Endodermal cell (in vitro differentiated cells): ENCODE measurements at regions not wholly inside any gene's neighbourhood (a gene's known extent, or its start where the extent isn't known, plus 50 kb on each side); places are given as distances from the start of the nearest gene placed in this dataset.

Source experiments
- DNase-seq: peaks from one replicate; pipeline ENCODE4 v3.0.0-alpha.2; 2017
- H3K27ac ChIP-seq: 2 replicates; pipeline ENCODE4 v1.5.1; 2013; ENCODE audit warnings: mild to moderate bottlenecking, low read depth, low read length, moderate library complexity
- H3K27me3 ChIP-seq: 2 replicates; pipeline ENCODE4 v1.6.1; 2013; ENCODE audit warnings: mild to moderate bottlenecking, low read length, moderate library complexity; ENCODE audit not compliant: insufficient read depth, control insufficient read depth, poor library complexity, severe bottlenecking
- H3K36me3 ChIP-seq: 2 replicates; pipeline ENCODE4 v1.7.0; 2013; ENCODE audit warnings: mild to moderate bottlenecking, low read length, moderate library complexity; ENCODE audit not compliant: control insufficient read depth, insufficient read depth
- H3K4me1 ChIP-seq: one replicate; pipeline ENCODE4 v1.7.0; 2013; ENCODE audit warnings: low read length; ENCODE audit not compliant: control insufficient read depth, insufficient read depth
- H3K4me3 ChIP-seq: 2 replicates; pipeline ENCODE4 v1.5.1; 2013; ENCODE audit warnings: mild to moderate bottlenecking, low read length, moderate library complexity
- H3K9ac ChIP-seq: 2 replicates; pipeline ENCODE4 v1.6.1; 2013; ENCODE audit warnings: mild to moderate bottlenecking, low read length, moderate library complexity; ENCODE audit not compliant: poor library complexity, severe bottlenecking; ENCODE audit errors: extremely low read depth
- H3K9me3 ChIP-seq: 2 replicates; pipeline ENCODE4 v1.6.1; 2013; ENCODE audit warnings: mild to moderate bottlenecking, low read length, moderate library complexity; ENCODE audit not compliant: control insufficient read depth
- H3K27ac Mint-ChIP-seq: 2 replicates; pipeline ENCODE4 v1.8.0; 2020; ENCODE audit warnings: mixed read lengths
- H3K27me3 Mint-ChIP-seq: 2 replicates; pipeline ENCODE4 v1.8.0; 2021; ENCODE audit warnings: mild to moderate bottlenecking, mixed read lengths; ENCODE audit not compliant: insufficient read depth
- H3K36me3 Mint-ChIP-seq: 2 replicates; pipeline ENCODE4 v1.8.0; 2020; ENCODE audit warnings: low read depth, mixed read lengths
- H3K4me1 Mint-ChIP-seq: 2 replicates; pipeline ENCODE4 v1.8.0; 2020; ENCODE audit warnings: mixed read lengths
- H3K4me3 Mint-ChIP-seq: 2 replicates; pipeline ENCODE4 v1.8.0; 2020; ENCODE audit warnings: mild to moderate bottlenecking, moderate library complexity, mixed read lengths
- H3K9me3 Mint-ChIP-seq: 2 replicates; pipeline ENCODE4 v1.8.0; 2020; ENCODE audit warnings: mild to moderate bottlenecking, mixed read lengths
- CTCF ChIP-seq: fragments of 200-600 bp; sonication (generic); conservative IDR thresholded peaks from 2 replicates; pipeline ENCODE4 v1.5.0; 2021; ENCODE audit warnings: antibody characterized with exemption, mild to moderate bottlenecking
- WGBS, 2 experiments: methylation state at CpG; one replicate each; pipeline versions ENCODE4 v1.1.5 to v1.1.7; 2013; ENCODE audit warnings: missing lambda C conversion rate in 2 of 2, mixed read lengths in 1 of 2; ENCODE audit not compliant: insufficient coverage in 1 of 2, insufficient read length in 1 of 2; 5-methylcytosine and 5-hydroxymethylcytosine counted together

DNA sequence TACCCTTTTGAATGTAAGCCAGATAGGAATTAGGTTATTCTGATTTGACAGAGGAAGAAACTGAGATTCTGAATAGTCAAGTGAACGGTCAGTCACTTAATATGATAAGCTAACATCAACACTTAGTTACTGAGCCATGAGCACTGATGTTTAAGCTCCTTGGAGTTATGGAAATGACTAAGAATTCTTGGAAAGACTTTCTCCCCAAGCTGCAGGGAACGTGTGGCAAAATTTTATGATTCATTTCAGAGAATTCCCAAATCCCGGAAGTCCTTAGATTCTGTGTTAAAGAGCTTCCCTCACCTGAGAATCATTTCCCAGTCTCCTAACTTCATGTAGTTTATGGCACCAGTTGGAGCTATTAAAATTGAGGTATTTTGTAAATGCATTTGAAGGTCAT lies 330.9 kb downstream of the XPNPEP1 start:
- peaks cover 13% of the 10 kb centered on the region for H3K9me3 ChIP-seq
- DNase-seq = no peak
- H3K27ac ChIP-seq = no peak overlapping the region
- WGBS, 2 experiments = 75 to 82% methylated on average over 2 to 3 of the region's 3 CpGs
- H3K27me3 ChIP-seq = no peaks in the 10 kb centered on the region
- Mint-ChIP-seq H3K4me1 (no peaks in the 10 kb centered on the region), H3K36me3 (no peaks in the 10 kb centered on the region), H3K27ac (no peak overlapping the region), H3K9me3 (peaks cover 5% of the 10 kb centered on the region), H3K27me3 (no peaks in the 10 kb centered on the region), H3K4me3 (no peak overlapping the region)
- H3K9ac ChIP-seq = no peak overlapping the region
- no peak overlapping the region for H3K4me3 ChIP-seq
- TF ChIP-seq CTCF = no peak
- H3K4me1 ChIP-seq = no peaks in the 10 kb centered on the region
- H3K36me3 ChIP-seq = no peaks in the 10 kb centered on the region

- H3K36me3 ChIP-seq = no peaks in the 10 kb centered on the region
- no peaks in the 10 kb centered on the region for H3K27me3 Mint-ChIP-seq
- DNase-seq = no peak
- H3K27ac ChIP-seq = no peak overlapping the region
- H3K4me3 ChIP-seq = no peak overlapping the region
- H3K27me3 ChIP-seq = no peaks in the 10 kb centered on the region
- H3K27ac Mint-ChIP-seq = peak overlapping the region; percentile 36
- no peaks in the 10 kb centered on the region for H3K36me3 Mint-ChIP-seq
- TF ChIP-seq CTCF = no peak
- no peak overlapping the region for H3K4me3 Mint-ChIP-seq
- H3K9me3 ChIP-seq = peaks cover 17% of the 10 kb centered on the region
- H3K4me1 Mint-ChIP-seq = no peaks in the 10 kb centered on the region
- H3K4me1 ChIP-seq = no peaks in the 10 kb centered on the region
- 64 to 74% methylated on average over 2 of the region's 2 CpGs for WGBS, 2 experiments
- peaks cover 2% of the 10 kb centered on the region for H3K9me3 Mint-ChIP-seq
- H3K9ac ChIP-seq = no peak overlapping the region
Observed at GRCh38 chr10:109591601-109592000, 331.7 kb downstream of the XPNPEP1 start.

DNA sequence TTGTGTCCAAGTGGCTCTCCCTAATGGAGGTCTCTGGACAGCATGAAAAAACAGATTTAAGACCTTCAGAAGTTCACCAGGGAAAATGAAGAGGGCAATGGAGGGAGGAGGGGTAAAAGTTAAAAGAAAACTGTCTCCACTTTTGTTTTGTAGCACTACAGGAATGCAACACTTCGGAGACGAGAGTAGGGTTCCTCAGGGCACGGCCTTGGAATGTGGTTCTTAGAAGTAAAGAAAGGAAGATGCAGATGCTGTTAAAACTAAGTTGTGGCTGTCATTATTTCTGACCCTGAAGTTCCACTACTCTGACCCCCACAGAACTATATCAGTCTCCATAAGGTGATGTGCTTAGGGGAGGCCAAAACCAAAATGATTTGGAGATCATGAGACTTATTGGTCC lies 335.1 kb downstream of the XPNPEP1 start:
- Histone ChIP-seq H3K4me3 (no peak overlapping the region), H3K27me3 (no peaks in the 10 kb centered on the region), H3K9me3 (peaks cover 11% of the 10 kb centered on the region), H3K36me3 (no peaks in the 10 kb centered on the region), H3K9ac (no peak overlapping the region), H3K27ac (no peak overlapping the region), H3K4me1 (no peaks in the 10 kb centered on the region)
- H3K4me3 Mint-ChIP-seq = no peak overlapping the region
- TF ChIP-seq CTCF = no peak
- WGBS, 2 experiments = 87% methylated on average over 3 of the region's 3 CpGs; no CpG with 5 or more reads in 1 of the 2 experiments
- no peaks in the 10 kb centered on the region for H3K27me3 Mint-ChIP-seq
- no peaks in the 10 kb centered on the region for H3K9me3 Mint-ChIP-seq
- no peaks in the 10 kb centered on the region for H3K4me1 Mint-ChIP-seq
- H3K36me3 Mint-ChIP-seq = no peaks in the 10 kb centered on the region
- no peak overlapping the region for H3K27ac Mint-ChIP-seq
- DNase-seq = no peak
